ENCODE measurements at regions not wholly inside any gene's neighbourhood (a gene's known extent, or its start where the extent isn't known, plus 50 kb on each side); places are given as distances from the start of the nearest gene placed in this dataset.

GRCh38 chr4:44978020-44978419 lies 251.7 kb upstream of the GNPDA2 start:
- TF ChIP-seq ARNTL (CRISPR knock-in tag; IDR thresholded peaks at IDR 0.05; ENCODE audit: borderline replicate concordance, low read depth) (no peak), ZFP30 (CRISPR knock-in tag; IDR thresholded peaks at IDR 0.05) (no peak), POU6F1 (CRISPR knock-in tag; IDR thresholded peaks at IDR 0.05; ENCODE audit: borderline replicate concordance, low read depth) (no peak), TCF4 (CRISPR knock-in tag; IDR thresholded peaks at IDR 0.05; ENCODE audit: borderline replicate concordance) (no peak), CSRNP3 (CRISPR knock-in tag; IDR thresholded peaks at IDR 0.05) (no peak), PPARA (CRISPR knock-in tag; IDR thresholded peaks at IDR 0.05; ENCODE audit: borderline replicate concordance) (no peak), TSHZ2 (CRISPR knock-in tag; IDR thresholded peaks at IDR 0.05) (no peak)

Measured in SK-N-SH treated with all-trans-retinoic acid at 6 μM for 48 hours (cell line).